Thoracic aorta (tissue), 2 donors: ENCODE measurements at regions not wholly inside any gene's neighbourhood (a gene's known extent, or its start where the extent isn't known, plus 50 kb on each side); places are given as distances from the start of the nearest gene placed in this dataset.

ENCODE experiments used
- ATAC-seq: fragments of 150-250 bp; one replicate; pipeline ENCODE4 v1.8.0; 2017; ENCODE audit warnings: low read depth; ENCODE audit not compliant: insufficient number of reproducible peaks, low FRiP score
- DNase-seq: peaks from one replicate; pipeline ENCODE4 v3.0.0-alpha.2; 2020; ENCODE audit warnings: low spot score
- H3K27ac ChIP-seq, 2 donors: fragments of 200-600 bp; sonication (generic); 1 replicate in 1 of 2; 2 replicates in 1 of 2; pipeline ENCODE4 v1.5.1; 2016; ENCODE audit warnings: mild to moderate bottlenecking in 2 of 2, moderate library complexity in 2 of 2
- H3K27me3 ChIP-seq: fragments of 200-600 bp; sonication (generic); replicated peaks from 2 replicates; pipeline ENCODE4 v1.6.0; 2016; ENCODE audit warnings: mild to moderate bottlenecking; ENCODE audit not compliant: insufficient read depth
- H3K36me3 ChIP-seq: fragments of 200-600 bp; sonication (generic); one replicate; pipeline ENCODE4 v1.5.1; 2016
- H3K4me1 ChIP-seq, 2 donors: fragments of 200-600 bp; sonication (generic); 1 replicate in 1 of 2; 2 replicates in 1 of 2; pipeline versions ENCODE4 v1.5.1 to v1.6.0; 2016; ENCODE audit warnings: low read depth in 2 of 2, mild to moderate bottlenecking in 1 of 2; ENCODE audit not compliant: control insufficient read depth in 1 of 2
- H3K4me3 ChIP-seq: fragments of 200-600 bp; sonication (generic); 2 replicates; pipeline ENCODE4 v1.5.1; 2016; ENCODE audit warnings: mild to moderate bottlenecking
- H3K9me3 ChIP-seq: fragments of 200-600 bp; sonication (generic); 2 replicates; pipeline ENCODE4 v1.5.1; 2016
- TF ChIP-seq, protein P1 (sequence below): fragments of 200-600 bp; sonication (generic); IDR thresholded peaks from one replicate; pipeline ENCODE4 v1.5.1; 2019; ENCODE audit warnings: antibody characterized with exemption

GRCh38 chr18:4808891-4809290, 353.8 kb upstream of the DLGAP1 start:
- Histone ChIP-seq H3K4me1 (peaks cover 17 to 49% of the 10 kb centered on the region in 2 donors), H3K9me3 (no peaks in the 10 kb centered on the region), H3K4me3 (no peak overlapping the region), H3K27ac (peak overlapping the region in 1 of 2 donors; percentile 91), H3K27me3 (no peaks in the 10 kb centered on the region), H3K36me3 (no peaks in the 10 kb centered on the region)
- DNase-seq (no peak), ATAC-seq (no peak)
- TF ChIP-seq, protein P1, sequence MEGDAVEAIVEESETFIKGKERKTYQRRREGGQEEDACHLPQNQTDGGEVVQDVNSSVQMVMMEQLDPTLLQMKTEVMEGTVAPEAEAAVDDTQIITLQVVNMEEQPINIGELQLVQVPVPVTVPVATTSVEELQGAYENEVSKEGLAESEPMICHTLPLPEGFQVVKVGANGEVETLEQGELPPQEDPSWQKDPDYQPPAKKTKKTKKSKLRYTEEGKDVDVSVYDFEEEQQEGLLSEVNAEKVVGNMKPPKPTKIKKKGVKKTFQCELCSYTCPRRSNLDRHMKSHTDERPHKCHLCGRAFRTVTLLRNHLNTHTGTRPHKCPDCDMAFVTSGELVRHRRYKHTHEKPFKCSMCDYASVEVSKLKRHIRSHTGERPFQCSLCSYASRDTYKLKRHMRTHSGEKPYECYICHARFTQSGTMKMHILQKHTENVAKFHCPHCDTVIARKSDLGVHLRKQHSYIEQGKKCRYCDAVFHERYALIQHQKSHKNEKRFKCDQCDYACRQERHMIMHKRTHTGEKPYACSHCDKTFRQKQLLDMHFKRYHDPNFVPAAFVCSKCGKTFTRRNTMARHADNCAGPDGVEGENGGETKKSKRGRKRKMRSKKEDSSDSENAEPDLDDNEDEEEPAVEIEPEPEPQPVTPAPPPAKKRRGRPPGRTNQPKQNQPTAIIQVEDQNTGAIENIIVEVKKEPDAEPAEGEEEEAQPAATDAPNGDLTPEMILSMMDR, result no peak

DNA sequence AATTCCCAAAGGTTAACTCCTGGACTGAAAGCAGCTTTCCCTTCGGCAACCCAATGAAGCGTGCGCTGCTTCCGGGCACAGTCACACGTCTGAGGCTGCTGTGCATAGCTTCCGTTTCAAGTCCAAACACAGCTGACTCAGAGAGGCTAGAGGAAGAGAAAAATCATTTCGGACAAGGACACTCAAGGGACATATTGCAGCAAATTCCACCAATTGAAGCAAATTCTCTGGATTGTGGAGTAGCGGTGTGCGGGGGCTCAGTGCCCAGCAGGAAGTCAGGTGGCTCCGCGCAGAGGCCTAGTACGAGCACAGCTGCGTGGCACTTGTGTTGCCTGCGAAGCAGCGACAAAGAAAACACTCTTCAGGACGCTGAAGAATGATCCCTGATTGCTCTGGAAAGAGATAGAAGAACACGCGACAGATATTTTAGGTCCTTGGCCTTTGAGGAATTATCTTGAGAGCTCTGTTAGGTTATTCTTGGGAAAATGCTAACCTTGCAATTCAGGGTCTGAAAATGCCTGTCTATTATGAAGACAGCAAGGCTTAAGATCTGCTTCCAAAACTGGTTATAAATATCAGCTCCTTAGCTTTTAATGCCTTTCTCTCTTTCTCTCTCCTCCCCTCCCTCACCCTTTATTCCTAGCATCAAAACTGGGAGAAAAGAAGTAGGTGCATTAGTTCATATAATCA, 352.6 kb upstream of the DLGAP1 start:
- TF ChIP-seq, protein P1, result no peak
- peak overlapping the region; percentile 55 for H3K4me3 ChIP-seq
- H3K27me3 ChIP-seq, result no peaks in the 10 kb centered on the region
- peak overlapping the region; percentile 75 to 91 for H3K27ac ChIP-seq
- H3K4me1 ChIP-seq, result peaks cover 17 to 49% of the 10 kb centered on the region in 2 donors
- H3K9me3 ChIP-seq, result no peaks in the 10 kb centered on the region
- DNase-seq, result no peak
- no peaks in the 10 kb centered on the region for H3K36me3 ChIP-seq
- no peak for ATAC-seq

- H3K36me3 ChIP-seq, result no peaks in the 10 kb centered on the region
- DNase-seq (peak; percentile 7), ATAC-seq (no peak)
- TF ChIP-seq, protein P1, result no peak
- H3K4me3 ChIP-seq, result peak overlapping the region; percentile 55
- no peaks in the 10 kb centered on the region for H3K9me3 ChIP-seq
- H3K4me1 ChIP-seq, result peaks cover 17 to 40% of the 10 kb centered on the region in 2 donors
- H3K27me3 ChIP-seq, result no peaks in the 10 kb centered on the region
- H3K27ac ChIP-seq, result peak overlapping the region; percentile 75 to 91
Observed at GRCh38 chr18:4806331-4806730, 351.2 kb upstream of the DLGAP1 start.

DNA sequence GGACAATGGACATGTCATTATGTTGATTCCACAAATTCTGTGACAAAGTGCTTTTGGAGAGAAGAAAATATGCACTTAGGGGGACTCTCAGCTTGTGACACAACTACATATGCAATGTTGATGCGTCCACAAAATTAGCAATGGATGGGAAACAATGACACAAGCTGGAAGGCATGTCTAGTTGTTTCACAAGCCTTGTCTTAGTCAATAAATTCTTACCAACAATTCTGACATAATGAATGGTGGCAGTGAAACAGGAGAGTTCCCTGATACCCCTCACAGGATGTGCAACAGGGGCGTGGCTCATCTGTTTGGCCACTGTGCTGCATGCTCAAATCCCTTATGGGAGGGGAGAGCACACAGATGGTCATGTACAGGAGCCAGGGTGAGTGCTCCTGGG, 347.2 kb upstream of the DLGAP1 start:
- Histone ChIP-seq H3K9me3 (no peaks in the 10 kb centered on the region), H3K27me3 (no peaks in the 10 kb centered on the region), H3K4me1 (peaks cover 9 to 14% of the 10 kb centered on the region in 2 donors), H3K4me3 (no peak overlapping the region), H3K36me3 (no peaks in the 10 kb centered on the region), H3K27ac (no peak overlapping the region)
- TF ChIP-seq, protein P1, result no peak
- DNase-seq, result no peak
- no peak for ATAC-seq

DNA sequence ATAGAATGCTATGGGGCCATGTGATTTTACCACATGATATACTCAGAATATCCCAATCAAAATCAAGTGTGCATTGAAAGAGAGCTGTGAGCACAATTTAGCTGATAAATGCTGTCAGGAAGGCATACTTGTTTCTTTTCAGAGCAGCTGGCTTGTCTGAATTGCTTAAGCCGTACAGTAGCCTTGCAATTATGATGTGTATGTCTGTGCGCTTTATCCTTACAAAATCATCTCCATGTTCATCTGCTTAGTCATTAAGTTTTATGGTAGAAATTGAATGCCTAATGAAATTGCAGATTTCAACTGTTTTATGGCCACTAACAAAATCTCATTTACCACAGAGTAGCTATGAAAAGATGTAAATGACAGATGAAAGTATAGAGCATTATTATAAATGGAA, 346.0 kb upstream of the DLGAP1 start:
- peaks cover 3 to 7% of the 10 kb centered on the region in 2 donors for H3K4me1 ChIP-seq
- no peaks in the 10 kb centered on the region for H3K9me3 ChIP-seq
- ATAC-seq (no peak), DNase-seq (no peak)
- TF ChIP-seq, protein P1, result no peak
- no peaks in the 10 kb centered on the region for H3K36me3 ChIP-seq
- no peak overlapping the region for H3K4me3 ChIP-seq
- no peak overlapping the region for H3K27ac ChIP-seq
- H3K27me3 ChIP-seq, result no peaks in the 10 kb centered on the region
